GM21717 (cell line): ENCODE measurements at regions not wholly inside any gene's neighbourhood (a gene's known extent, or its start where the extent isn't known, plus 50 kb on each side); places are given as distances from the start of the nearest gene placed in this dataset.

Source experiments
- ATAC-seq: cut with Tn5 transposase; IDR thresholded peaks from one replicate; pipeline ENCODE4 v1.9.1; 2021; ENCODE audit warnings: mild to moderate bottlenecking, moderate library complexity; ENCODE audit not compliant: unreplicated experiment

DNA sequence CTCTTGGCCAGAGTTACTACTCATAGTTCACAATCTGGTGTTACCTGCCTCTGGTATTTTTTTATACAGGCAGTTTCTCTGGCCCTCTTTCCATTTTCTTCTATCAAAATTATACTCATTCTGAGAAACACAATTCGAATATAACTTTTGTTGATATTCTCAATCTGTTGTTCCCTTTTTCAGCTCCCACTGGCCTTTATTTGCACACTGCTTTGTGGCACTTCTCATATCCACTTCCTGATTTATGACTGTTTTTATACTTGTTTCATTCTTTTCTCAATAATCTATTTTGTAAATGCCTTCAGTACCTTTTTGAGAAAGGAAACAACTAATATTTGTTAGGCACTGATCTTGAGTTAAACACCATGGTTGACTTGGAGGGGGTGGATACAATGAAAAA, 93.8 kb upstream of the HDAC9 start:
- ATAC-seq, result no peak

DNA sequence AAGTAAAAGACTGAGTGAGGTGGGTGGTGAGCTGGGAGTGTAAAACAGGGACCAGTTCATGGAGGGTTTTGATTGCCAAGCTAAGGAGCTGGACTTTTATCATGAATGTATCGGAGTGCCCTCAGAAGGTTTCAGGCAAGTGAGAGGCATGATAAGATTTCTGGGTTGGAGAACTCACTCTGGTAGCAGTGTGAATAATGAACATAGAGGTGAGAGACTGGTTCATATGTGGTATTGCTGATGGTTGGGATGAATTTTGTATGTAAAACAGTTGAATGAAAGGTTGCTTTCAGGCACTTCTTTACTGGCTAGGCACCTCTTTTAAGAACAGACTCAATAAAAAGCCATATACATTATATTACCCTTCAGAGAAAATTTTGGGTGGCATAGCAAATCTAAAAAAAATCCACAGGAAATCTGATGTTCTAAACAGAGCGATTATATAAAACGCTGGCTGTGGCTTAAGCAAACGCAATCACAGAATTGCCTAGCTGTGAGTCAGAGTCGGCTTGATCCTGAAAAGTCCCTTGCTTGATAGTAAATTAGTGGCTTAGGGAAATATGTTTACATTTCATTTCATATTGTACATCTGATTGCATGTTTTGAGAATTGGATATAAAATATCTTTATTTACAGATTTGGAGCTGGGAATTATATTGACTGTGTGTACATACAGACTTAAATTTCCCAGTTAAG, 92.9 kb upstream of the HDAC9 start:
- ATAC-seq, result no peak

DNA sequence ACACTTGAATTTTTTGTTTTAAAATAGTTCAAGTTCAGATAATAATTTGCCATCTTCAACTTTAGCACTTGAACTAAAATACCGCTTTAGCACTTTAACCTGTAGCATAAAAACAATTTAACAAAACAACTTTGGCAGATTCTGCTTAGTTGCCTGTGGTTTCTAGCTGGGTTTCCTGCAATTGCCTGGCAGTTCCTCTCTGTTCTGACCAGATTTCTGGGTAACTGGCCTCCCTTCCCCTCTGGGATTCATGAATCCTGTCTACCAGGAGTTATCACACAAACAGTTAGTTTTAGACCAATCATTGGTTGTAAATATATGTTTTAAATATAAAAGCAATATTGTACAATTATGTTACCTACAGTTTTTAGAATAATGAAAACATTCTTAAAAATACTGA, 89.8 kb upstream of the HDAC9 start:
- no peak for ATAC-seq

DNA sequence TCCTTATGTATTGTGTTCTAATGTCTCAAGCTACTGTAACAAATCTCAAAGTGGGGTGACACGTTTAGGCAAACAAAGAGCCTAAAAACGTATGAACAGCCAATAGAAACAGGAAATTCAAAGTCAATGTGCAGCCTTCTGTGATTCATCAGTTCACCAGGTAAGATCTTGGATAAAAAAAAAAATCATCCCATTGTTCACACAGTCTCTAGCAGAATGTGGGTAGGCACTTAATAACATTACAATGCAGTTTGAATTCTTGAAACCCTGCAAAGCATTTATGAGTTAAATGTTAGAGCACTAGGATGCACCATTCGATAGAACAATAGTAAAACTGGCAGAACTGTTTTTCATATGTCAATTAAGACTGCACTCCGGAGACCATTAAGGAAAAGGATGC, 88.2 kb upstream of the HDAC9 start:
- no peak for ATAC-seq

DNA sequence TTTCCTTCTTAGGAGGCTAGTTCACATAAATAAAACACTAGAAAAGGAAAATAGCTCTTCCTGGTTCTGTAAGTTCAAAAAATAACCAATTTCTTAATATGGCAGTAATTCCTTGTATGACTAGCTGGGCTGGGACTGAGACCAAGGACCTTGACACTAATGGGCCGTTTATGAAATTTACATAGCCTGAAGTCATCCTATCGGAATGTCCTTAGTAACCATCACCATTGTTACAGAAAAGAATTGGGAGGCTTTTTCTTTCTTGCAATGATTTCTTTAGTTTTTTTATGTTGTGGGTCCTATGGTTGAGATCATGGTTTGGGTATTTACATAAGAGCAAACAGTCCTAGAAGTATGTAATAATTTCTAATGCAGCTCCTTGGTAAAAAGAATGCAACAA, 87.1 kb upstream of the HDAC9 start:
- no peak for ATAC-seq

DNA sequence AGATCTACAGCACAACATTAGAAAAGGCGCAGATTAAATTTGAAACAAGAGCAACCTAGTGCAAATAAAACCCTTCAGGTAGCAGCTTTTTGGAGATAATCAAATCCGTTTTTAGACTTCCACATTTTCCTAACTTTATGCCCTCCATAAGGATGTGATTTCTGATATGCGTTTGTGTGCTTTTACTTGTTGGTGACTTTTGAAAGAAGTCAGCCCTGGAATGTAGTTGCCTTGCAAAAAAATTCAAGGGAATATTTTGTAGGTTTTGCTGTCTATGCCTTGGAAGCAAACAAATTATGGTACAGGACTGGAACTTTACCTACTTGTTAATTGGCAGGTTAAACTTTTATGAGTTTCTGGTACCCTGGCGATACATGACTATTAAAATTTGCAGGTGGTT, 86.7 kb upstream of the HDAC9 start:
- ATAC-seq, result no peak

DNA sequence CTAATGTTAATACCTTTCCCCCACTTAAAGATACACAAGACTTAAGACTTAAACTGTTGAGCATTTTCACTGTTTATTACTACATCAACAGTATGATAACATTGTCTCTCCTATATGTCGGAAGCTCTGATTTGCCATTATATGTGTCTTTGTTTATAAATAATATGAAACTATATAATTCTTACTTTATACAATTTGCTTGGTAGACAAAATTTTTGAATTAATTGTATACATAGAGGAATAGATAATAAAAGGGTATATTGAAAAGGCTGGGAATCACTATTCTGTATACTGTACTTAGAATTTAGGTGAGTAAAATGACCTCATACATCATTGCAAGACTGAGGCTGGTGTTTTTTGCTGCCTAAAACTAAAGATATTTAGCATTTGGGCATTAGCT, 82.1 kb upstream of the HDAC9 start:
- no peak for ATAC-seq

DNA sequence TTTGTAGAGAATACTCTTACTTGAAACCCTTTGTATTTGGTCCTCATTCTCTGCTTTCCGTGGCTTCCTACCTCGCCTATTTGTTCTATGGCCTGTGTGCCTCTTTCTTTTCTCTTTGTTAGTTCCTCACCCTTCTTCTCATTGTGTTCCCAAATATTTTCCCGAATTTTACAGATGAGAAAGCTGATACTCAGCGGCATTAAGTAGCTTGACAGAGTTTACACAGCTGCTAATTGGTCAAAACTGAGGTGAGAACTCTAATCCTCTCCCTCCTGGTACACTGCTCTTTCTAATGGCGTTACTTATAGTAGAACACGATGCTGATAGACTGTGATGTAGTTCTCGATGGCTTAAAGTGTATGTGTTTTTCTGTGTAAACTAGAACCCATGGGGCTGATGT, 80.7 kb upstream of the HDAC9 start:
- no peak for ATAC-seq

DNA sequence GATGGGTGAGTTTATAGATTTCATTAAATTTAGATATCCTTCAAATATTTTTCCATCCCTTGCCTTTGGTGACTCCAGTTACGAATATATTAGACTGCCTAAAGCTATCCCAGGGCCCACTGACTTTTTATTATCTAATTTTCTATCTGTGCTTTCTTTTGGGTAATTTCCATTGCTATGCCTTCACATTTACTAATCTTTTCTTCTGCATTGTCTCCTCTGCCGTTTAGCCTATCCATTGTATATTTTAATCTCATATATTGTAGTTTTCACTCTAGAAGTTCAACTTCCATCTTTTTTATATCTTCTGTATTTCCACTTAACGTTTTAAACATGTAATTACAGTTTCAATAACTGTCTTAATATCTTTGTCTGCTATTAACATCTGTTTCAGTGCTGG, 78.6 kb upstream of the HDAC9 start:
- ATAC-seq, result no peak

DNA sequence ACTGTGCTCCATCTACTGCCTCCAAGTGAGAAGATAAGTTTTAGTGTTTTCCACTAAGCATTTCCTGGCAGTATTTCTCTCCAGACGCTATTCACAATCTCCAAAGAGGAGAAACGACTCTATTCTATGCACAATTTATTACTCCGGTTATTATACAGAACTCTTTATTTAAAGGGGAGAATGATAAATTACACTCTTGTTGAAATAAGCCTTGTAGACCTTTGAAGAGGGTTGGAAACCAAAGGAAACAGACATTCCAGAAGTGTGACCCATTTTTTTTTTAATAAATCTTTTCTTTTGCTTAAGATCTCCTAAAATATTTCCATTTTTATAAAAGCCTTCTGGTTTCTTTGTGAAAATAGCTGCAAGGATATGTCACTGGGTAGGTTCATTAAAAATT, 76.1 kb upstream of the HDAC9 start:
- no peak for ATAC-seq

DNA sequence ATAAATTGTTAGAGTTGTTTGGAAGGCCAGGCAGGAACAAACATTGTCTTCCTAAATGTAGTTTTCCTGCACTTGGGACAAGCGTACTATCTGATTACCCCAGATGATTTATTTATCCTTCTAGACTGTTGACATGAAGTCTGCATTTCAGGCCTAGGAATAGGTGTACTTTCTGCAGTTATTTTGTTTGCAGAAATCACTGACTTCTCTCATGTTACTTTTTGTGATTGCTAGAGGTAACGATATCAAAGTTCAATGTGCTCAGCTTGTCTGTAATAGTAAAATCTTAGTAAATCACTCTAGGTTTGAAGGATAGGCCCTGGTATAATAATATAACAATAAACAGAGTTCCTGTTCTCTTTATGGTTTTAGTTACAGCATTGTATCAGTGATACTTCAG, 75.4 kb upstream of the HDAC9 start:
- no peak for ATAC-seq

DNA sequence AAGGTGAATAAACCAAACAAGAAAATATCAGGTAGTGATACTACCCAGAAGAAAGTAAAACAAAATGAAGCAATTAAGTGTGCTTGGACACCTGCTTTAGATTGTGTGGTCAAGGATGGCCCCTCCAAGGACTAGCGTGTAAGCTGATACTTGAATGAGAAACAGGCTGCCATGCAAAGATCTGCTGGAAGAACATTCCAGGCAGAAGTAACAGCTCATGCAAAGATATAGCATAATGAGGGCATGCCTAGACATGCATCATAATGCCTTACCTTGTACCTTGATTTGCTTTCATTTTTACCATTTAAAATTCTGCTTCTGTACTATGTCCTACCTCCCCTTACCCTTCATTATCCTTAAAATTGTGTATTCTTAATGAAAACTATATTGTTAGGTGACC, 74.8 kb upstream of the HDAC9 start:
- ATAC-seq, result no peak

DNA sequence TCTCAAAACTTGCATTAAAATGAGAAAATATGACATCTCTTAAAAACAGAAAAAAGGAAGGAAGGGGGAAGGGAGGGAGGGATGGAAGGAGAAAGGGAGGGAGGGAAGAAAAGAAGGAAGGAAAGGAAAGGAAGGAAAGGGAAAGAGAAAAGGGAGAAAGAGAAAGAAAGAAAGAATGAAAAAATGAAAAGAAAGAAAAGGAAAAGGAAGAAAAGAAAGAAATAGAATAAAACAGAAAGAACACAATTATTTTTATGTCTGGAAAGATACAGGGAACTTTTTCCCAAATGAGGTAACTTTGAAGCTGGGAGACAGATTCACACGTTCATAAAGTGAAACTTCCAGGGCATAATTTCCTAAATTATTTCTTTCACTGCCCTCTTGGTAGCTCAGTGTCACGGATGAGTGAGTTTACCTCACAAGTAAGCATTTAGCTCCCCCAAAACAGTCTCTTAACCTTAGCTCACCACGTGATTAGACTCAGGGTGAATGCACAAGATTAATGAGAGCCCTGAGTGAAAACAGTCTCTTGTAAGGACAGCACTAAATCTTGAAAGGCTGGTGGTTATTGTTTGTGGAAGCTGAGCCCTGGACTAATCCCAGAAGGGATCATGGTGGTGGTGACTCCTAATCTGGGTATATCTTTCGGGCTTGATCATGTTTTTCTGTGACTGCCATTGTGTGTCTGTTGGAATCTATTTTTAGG, 74.1 kb upstream of the HDAC9 start:
- no peak for ATAC-seq

DNA sequence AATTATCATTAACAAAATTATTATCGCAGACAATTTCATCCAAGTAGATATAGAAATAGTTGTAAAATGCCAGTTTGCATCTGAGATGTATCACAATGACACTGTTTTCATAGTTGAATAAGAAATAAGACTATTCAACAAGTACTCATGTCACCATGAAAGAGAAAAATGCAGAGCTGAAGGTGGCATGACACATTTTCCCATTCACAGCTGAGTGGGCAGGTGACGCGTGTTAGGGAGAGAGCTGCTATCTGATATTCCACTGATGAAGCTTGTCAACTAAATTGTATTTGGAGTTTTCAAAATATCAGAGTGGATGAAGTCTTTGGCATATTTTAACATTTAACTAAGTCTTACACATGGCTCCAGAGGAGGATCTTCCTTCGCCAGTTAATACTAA, 70.3 kb upstream of the HDAC9 start:
- ATAC-seq, result no peak

DNA sequence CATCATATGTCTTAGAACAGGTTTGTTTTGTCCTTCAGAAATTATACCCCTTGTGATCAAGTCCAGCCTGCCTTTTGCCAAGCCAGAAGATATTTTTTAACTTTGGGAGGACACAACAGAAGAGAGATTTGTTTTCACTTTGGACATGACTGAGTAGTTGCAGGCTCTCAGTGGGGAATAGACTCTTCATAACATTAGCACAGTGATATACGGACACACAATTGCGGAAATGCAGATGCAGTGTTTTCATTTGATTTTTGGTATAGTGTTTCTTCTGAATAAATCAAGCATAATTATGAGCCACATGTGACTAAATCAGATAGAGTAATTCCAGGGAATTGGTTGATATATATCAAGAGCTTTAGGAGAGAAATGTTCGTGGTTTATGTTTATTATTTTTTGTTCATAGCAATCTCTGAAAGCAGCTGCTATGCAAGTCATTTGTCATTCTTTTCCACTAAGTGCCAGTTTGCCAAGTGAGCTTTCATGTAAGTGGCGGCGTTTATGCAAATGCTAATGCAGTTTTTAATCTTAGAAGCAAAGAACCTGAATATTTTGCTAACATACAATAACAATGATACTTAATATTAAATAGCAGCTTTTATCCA, 69.6 kb upstream of the HDAC9 start:
- ATAC-seq, result no peak

DNA sequence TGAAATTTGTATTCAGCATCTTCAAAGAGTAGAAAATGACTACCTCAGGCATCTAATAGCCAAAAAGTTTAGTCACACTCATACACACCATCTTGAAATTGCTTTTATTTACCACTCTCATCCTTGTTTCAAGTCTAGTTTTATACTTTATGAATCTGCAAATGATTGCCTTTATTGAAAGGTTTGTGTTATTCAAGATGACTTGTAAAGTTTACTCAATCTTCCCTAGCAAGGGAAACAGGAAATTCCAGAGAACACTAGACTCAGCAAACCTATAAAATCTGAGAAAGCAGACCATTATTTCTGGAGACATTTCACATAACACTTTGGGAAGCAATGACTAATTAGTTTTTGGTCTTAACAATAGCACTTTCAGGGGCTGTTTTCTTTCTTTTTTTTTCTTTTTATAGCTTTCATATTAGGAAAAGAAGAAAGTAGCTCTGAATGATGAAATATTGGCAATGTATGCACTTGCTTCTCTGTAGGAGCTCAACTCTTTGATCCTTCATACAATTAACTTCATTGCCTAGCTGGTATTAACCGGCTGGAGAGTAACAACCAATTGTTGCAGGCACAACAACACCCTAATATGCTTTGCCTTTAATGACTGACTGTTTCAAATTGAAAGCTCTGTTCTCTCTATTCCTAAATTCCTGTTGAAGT, 68.9 kb upstream of the HDAC9 start:
- no peak for ATAC-seq

DNA sequence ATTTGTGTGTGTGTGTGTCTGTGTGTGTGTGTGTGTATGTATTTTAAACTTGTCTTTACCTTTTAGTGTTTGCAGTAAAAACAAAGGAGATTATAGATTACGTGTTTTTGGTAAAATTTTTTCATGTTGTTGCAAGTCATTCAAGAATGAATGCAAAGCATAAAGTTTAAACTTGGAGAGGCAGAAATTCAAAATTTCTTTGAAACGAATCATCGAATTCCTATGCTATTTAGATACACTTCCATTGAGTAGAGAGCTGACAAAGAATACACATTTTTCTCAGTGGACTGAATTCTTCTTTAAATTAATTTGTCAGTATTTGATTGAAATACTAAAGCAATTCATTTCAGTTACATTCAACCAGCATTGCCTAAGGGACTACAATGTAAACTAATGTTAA, 66.0 kb upstream of the HDAC9 start:
- no peak for ATAC-seq

DNA sequence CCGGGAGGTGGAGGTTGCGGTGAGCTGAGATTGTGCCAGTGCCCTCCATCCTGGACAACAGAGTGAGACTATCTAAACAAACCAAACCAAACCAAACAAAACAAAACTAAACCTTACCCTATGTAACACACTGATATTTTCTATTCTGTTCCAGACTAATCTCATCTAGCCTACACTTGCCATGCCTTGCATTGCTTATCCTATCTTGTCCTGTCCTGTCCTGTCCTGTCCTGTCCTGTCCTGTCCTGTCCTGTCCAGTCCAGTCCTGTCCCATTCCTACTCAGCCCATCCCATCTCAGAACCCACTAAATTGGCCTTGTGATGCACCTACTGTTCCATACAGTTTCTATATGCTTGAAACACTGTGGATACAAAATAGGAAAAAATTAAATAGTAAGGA, 64.7 kb upstream of the HDAC9 start:
- ATAC-seq, result no peak

DNA sequence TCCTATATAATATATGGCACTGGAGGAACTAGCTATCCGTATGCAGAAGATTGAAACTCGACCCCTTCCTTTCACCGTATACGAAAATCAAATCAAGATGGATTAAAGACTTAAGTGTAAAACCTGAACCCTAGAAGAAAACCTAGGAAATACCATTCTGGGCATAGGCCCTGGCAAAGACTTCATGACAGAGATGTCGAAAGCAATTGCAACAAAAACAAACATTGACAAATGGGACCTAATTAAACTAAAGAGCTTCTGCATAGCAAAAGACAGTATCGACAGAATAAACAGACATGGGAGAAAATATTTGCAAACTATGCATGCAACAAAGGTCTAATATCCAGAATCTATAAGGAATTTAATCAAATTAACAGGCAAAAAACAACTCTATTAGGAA, 61.4 kb upstream of the HDAC9 start:
- ATAC-seq, result no peak

DNA sequence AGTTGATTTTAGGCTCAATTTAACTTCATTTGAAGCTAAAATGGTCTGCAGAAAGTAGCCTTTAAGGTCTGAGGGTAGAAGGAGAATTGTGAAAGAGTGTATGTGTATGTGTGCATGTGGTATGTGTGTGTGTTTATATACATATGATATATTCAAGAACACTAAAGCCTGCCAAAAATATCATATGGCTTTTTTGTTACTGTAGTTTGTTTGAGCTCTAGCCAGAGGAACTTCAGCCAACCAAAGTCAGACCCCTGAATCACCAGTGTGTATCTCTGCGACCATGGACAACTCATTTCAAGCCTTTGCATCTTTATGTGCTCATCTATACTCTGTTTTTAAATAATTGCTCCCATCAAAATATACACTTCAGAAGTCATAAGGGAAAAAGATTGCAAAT, 58.4 kb upstream of the HDAC9 start:
- ATAC-seq, result no peak

DNA sequence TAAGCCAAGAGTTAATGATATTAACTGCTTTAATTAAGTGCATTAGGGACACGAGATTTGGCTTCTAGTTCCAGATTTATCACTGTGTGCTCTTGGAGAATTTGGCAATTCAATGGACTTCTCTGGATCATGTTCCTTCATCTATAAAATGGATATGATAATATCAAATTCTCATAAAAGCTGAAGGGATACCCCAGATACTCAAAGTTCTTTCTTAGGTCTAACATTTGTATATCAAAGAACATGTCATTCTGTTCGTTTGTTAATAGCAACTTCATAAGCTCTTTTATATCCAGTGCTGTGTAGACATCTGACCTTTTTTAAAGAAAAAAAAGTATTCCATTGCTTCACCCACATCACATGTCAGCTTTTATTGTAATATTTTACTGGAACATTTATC, 54.6 kb upstream of the HDAC9 start:
- no peak for ATAC-seq

DNA sequence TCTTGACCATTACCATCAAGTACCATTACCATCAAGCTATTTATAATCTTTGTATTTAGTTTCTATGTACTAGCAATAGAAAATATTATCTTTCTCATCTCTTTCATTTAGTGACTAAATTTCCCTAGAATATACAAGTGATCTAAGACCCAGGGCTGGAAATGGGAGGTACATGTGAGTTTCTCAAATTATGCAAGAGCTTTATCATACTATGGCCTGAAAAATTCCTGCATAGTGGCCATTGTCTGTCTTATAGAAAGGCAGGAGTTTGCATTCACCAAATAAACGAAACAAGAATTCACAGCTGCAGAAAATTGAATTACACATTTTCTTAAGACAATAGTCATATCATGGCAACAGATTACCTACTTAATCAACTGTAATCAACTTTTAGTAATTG, 50.7 kb upstream of the HDAC9 start:
- ATAC-seq, result no peak
